GM18868 (cell line): ENCODE measurements at regions not wholly inside any gene's neighbourhood (a gene's known extent, or its start where the extent isn't known, plus 50 kb on each side); places are given as distances from the start of the nearest gene placed in this dataset.

Experiments used
- ATAC-seq: cut with Tn5 transposase; IDR thresholded peaks from one replicate; pipeline ENCODE4 v1.9.1; 2021; ENCODE audit warnings: mild to moderate bottlenecking, moderate library complexity; ENCODE audit not compliant: unreplicated experiment

DNA sequence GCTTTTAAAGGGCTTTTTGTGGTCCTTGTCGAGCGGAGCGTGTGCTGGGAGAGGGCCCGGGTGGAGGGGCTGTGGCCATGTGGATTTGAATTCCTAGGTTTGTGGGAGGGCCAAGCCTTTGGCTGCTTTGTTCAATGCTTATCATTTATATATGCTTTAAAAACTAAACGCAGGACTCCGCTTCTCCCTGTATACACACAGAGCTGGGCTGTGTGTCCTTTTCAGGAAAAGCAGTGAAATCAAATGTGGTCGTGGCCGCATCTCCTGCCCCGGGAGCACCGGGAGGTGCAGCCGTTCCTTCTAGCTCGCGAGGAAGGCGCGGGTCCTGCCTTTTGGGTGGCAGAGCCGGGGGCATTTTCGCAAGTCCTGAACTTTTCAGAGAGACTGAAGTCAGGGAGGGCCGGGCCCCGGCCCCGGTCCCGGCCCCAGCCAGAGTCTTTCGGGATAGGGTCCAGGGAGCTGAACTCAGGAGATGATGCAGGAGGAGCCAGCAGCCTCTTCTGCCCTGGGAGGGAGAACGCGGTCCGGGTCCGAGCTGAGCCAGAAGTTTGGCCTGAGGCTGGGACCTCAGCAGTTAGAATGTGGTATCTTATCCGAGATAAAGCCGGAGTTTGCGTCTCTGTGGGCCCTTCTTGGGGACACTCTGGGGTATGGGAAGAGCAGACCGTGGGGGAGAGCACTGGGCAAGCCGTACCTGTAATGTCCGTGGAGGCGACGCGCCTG, 158.8 kb downstream of the C9orf152 start:
- ATAC-seq: peak; percentile 2

DNA sequence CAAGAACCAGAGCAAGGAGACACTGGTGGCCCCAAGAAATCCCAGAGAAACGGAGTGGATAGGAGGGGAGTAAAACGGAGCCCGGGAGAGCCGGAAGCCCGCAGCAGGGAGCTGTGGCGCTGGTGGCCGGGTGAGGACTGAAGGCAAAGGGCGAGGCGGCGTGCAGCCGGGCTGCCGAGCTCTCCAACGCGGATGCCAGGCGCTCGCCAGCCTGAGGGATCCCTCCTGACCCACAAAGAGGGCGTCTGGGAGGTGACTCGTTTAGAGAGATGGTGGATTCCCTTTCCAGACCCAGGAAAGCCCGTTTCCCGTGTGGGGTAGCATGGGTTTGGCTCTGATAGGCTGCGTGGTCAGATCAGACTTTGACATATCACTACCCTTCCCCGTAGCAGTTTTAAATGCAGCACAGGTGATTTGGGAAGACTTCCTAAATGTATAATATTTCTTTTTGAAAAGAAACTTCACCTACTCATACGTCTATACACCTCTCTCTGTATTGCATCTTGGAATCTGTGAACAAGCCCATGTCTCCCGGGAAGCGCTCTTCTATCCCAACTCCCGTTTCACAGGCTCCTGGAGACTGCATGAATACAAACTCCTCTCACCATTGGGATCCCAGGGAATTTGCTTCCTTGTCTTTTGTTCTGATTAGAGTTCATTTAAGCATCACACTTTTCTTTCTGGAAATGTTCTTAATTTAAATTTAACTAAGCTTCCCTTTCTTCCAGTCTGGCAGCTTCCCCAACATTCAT, 158.1 kb downstream of the C9orf152 start:
- ATAC-seq: no peak

DNA sequence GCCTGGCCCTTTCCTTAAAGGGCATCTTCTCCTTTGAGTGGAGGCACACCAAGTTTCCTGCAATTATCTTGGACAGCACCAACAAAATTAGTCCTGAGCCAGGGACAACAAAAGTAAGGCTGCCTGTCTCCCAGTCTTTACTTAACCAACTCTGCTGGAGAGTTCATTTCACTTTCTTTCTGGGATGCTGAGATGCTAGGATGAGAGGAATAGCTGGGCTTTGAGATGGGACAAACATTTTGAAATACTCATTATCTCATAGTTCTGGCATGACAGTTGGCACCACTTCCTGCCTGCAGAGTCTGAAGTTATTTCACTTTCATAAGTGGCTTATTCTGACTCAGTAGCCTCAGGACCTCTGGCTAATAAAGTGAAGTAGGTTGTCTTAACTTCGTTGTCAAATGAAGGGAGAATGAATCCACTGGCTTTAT, 157.0 kb downstream of the C9orf152 start:
- peak; percentile 63 for ATAC-seq

DNA sequence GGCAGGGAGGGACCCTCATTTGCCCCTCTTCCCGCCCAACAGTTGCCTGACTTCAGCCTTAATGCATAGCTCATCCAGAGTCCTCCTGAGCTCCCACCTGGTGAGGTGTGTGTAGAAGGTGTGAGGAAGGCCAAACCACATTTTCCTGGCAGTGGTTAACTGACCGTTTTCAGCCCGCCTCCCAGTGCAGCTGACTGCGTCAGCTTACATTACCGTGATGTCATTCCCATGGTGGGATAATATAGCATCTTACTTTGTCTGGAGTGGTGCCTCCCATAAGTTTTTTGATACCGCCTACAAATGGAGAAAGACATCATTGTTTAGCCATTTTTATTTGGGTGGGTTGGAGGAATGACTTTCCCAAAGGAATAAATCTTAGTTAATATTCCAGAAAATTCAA, 151.9 kb downstream of the C9orf152 start:
- no peak for ATAC-seq

DNA sequence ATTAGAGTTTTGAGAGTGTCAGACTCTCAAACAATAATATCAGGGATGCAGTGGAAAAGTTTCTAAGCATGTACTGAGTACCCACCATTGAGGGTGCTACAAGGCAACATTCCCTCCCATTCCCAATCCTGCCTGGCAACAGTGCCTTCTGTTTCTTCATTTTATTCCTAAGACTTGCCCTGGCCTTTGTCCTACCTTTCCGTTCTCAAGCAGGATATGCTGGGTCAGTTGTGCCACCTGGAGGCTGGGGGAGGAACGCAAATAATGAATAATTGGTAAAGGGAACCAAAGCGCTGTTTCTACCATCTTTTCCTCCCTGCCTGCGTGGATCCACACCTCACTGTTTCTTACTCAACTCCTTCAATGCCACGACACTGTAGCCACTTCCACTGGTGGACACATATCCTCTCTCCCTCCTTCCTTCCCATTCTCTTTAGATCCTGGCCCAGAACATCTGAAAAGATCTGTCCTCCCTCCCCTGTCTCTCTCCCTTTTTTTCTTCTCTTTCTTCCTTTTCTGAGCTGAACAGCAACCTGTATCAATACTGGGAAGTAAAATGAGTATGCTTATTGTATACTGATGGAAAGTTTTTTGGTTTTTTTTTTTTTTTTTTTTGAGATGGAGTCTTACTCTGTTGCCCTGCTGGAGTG, 149.5 kb downstream of the C9orf152 start:
- peak; percentile 59 for ATAC-seq

DNA sequence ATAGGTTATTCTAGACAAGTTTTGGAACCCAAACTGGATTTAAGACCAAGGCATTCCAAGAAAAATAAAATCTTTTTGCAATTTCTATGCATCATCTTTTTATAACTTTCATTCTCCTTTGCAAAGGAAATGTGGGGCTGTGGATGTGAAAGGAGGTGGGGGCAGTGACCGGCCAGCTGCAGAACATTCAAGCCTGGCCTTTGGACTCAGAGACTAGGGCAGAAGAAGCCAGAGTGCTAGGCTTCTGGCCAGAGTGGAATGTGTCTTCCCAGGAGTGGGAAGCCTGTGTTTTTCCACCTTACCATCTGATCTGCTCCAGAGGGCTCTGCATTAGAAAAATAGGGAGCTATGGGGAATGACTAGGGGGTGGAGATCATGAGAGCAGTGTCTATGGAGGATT, 148.5 kb downstream of the C9orf152 start:
- no peak for ATAC-seq

DNA sequence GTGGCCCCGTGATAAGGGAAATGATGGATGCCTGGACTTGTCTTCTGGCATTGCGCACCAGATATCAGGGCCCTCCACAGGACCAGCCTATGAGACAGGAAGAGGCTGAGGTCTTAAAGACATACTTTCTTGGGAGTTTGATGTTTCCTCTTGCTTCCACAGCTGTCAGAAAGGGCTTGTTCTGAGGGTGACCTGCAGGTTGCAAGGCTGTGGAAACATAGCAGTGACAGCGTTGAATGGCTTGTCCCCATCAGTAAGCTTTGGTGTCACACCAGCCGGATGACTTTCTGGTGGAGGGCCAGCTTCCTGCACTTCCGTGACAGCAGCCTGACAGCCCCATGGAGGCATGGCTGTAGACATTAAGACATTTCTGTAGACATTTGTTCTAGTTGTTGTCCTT, 143.2 kb downstream of the C9orf152 start:
- ATAC-seq: no peak

DNA sequence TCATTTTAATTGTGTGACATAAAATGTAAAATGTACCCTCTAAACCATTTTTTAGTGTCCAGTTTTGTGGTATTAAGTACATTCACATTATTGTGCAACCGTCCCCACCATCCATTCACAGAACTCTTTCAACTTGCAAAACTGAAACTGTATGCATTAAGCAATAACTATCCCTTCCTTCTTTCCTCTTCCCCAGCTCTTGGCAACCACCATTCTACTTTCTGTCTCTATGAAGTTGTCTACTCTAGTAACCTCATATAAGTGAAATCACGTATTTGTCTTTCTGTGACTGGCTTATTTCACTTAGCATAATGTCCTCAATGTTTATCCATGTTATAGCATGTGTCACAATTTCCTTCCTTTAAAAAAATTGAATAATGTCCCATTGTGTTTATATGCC, 142.4 kb downstream of the C9orf152 start:
- ATAC-seq: peak; percentile 75

DNA sequence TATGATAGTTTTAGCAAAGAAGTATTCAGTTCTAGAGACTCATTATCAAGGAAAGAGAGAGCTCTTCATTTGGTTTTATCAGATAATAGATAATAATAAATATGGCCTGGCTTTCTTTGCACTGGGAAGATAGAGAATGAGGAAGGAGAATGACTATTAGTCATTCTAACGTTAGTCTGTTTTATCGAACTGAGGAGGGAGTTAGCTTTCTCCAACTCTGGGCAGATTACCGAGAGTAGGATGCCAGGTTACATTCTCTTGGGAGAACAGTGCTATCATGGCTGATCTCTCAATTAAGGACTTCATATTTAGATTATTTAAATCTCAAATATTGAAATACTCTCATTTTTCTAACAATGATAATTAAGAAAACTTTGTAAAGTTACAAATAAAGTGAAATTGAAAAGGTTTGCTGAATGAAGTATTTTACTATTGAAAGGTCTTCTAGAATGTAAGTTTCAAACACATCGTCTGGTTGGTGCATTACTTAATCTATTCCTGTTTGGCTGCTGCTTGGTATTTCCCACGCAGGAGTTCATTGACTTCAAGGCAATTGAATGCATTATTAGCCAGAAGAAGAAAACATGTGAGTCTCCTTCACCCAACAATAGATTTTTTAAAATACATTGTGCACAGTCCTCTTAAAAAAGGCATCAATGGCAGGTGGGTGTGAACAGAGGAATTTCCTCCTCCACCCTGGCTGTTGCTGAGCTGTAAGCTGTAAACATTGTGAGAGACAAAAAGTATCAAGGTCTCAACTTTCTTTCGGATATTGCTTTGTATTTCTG, 140.8 kb downstream of the C9orf152 start:
- ATAC-seq: no peak

DNA sequence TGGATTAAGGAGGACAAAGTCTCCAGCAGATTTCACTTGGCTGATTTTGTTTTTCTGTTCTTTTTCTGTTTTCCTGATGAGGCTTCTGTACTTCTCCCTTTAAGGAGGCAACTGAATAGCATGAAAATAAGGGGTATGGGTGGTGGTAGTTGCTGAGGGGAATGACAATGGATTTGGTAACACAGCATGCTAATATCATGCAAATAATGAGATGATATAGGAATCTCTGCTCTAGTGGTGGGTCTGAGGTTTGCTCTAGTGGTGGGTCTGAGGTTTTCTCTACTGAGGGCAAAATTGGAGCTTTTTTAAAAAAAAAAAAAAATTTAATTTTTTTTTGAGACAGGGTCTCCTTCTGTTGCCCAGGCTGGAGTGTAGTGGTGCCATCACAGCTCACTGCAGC, 139.7 kb downstream of the C9orf152 start:
- no peak for ATAC-seq

DNA sequence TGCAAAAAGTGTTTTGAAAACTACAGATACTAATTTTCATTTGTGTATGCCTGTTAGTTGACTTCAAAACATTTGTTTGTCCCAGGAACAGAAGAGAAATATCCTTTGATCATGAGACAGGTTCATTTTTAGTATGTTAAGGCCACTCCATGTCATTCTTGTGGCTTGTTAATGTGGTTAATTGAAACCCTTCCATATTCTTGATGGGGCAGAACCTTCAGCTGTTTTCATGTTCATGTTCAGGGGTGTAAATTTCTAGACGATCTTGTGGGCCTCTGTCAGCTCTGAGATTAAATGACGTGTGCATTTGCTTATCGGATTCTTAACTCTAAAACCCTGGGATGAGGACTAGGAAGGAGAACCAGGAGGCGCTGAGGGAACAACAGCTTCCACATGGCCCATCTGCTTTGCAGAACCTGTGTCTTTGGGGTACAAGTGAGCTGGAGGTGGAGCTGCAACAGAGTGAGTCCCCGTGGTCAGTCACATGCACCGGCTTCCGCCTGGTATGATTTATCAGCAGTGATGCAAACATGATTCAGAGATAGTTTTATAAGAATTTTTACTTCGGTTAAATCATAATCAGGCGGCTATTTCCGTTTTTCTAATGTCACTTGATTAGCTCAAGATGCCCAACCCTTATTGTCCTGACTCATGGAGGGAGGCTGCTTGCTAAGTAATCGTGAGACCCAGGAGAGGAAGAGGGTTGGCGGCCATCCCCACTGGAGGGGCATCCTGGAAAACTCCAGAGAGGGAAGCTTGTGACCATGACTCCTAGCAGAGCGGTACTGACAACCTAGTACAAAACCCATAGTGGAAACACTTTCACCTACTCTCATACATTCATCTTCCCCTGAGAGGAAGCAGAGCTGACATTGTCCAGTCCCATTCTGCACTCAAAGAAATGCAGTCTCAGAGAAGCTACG, 138.4 kb downstream of the C9orf152 start:
- no peak for ATAC-seq

DNA sequence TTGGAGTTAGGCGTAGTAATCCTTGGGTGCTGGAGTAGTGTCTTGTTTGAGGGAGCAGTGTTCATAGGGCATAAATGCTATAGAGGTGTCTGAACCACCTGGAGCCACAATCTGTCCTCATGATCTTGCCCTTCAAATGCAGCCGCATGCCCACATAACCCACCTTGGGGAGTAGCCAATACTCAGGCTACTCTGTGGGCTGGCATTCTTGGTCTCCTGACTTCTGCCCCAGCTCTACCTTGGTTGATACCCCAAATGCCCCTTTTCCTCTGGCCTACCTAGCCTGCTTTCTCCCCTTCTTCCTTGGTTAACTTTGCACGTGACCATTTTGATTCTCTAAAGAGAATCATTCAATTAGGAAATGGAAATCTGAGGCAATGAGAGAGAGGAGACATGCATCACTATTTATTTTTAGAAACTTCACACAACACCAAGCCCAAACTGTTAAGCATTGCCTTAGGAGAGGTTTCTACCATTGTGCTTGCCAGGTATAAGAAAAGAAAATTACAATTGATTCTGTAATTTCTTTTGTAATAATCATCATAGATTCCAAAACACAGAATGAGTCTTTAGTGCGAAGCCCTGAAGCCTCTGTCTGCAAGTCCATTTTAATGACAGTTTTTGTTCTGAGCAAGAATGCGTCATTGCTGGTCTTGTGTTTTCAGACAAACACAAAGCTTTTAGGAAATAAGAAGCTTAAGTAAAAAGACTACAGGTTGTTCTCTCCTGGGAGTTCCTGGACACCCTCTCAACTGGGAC, 135.2 kb downstream of the C9orf152 start:
- no peak for ATAC-seq

DNA sequence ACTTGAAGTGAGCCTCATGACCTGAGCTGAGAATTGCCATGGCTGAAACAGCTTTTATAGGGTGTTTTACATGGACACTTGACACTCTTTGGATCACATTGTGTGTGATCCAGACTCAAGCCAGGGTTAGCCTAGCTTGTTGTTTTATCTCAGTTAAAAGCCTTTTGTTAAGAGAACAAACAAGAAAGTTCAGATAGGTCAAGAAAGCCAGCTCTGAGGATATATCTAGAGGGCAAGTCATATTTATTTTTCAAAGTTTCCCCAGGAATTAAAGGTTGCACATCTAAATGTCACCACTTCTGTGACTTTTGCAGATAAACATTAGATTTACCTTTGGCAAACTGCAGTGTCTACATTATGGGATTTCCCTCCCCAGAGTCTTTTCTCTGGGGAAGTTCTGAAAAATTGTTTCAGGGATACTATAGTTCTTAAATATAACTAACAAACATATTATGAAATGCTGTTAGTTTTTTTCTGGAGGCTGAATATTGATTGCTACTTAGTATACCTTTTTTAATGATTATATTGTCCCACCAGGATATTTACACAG, 134.5 kb downstream of the C9orf152 start:
- ATAC-seq: no peak

DNA sequence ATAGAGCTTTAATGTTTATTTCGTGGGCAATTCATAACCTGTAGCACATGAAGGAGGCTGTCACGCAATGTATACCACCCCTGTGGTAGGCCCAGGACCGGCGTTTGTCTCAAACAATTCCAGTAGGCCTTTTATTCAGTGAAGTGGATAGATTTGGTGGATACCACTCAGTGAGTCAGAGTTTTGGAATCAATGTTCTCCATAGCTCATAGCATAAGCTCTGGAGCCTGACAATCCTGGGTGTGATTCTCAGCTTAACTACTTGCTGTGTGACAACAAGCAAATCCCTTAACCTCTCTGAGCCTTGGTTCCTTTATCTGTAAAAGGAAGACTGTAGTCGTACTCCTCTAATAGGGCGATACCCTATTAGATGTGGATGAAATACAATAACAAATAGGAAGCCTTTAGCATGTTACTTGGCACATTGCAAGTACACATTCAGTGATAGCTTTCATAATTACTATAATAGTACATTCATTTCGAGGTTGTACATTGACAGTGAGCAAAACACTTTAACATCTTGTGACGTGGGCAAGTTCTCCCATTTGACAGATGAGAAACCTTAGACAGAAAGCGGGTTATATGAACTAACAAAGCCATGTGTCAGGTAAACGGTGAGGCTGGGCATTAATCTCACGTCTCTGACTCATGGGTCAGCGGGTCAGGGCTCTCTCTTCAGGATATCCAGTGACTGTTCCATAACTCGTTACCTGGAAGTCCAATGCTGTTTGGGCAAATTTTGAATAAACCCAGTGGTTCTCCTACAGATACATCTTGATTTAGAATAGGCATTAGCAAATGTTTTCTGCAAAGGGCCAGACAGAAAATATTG, 130.8 kb downstream of the C9orf152 start:
- ATAC-seq: no peak

DNA sequence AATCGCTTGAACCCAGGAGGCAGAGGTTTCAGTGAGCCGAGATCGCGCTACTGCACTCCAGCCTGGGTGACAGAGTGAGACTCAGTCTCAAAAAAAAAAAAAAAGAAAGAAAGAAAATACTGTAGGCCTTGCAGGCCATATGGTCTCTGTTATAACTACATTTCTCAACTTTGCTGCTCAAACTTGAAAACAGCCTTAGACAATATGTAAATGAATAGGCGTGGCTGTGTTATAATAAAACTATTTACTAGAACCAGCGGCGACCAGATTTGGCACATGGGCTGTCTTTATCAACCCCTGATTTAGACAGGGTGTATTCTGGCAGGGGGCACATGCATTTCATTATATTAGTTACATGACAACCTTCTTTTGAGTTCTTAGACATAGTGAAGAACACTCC, 130.0 kb downstream of the C9orf152 start:
- no peak for ATAC-seq

DNA sequence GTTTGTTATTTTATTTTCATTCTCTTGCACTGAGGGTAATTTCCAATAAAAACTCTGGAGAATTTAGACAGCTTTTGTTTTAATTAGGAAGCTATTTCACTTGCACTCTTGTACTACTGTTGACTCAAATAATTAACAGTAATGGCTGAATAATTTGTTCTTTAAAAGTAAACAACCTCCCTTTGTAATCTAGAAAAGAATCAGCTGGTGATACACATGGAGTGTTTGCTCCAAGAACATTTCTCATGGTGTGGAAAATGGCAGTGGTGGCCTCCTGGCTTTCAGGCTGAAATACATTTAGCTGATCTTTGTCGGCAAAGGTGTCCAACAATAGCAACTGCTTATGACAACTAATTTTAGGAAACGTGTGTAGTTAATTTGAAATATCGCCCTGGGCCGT, 129.4 kb downstream of the C9orf152 start:
- no peak for ATAC-seq

DNA sequence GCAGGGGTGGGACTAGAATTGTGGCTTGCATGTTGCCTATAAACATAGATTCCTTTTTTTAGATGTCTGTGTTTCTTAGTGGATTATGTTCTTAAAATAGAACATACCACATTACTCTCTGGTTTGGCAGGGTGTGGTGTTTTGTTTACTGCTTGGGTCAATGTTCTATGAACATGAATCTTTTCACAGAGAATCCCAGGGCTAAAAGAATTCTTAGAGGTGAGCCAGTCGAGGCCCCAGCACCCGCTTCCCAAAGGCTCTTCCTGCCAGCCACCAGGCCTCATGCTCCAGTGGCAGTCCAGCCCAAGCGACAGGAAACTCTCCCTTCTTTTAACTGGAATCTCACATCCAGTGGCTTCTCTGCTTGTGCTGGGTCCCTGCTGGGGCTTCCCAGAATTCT, 126.6 kb downstream of the C9orf152 start:
- no peak for ATAC-seq

DNA sequence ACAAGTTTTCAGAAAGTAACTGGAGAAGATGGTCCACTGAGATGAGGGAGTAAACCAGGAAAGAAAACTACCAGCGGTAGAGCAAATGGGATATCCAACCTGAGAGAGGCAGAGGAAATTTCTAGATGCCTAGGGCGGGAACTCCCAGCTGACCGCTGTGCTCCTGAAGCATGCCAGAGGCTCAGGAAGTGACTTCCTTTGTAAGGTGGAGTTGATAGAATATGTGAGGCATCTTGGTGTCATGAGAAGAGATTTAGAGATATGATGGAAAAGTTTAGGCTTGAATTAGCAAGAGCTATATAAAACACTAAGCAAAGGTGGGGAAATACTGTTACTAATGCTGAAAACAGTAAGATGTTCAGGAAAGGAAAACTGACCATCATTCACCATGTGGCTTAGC, 124.1 kb downstream of the C9orf152 start:
- ATAC-seq: no peak
